ENCODE measurements at regions not wholly inside any gene's neighbourhood (a gene's known extent, or its start where the extent isn't known, plus 50 kb on each side); places are given as distances from the start of the nearest gene placed in this dataset.
"Not testable (repeated sequence)": the region's sequence is repeated elsewhere in the genome, so short reads cannot be mapped to it uniquely, and the experiment has no call there.

DNA sequence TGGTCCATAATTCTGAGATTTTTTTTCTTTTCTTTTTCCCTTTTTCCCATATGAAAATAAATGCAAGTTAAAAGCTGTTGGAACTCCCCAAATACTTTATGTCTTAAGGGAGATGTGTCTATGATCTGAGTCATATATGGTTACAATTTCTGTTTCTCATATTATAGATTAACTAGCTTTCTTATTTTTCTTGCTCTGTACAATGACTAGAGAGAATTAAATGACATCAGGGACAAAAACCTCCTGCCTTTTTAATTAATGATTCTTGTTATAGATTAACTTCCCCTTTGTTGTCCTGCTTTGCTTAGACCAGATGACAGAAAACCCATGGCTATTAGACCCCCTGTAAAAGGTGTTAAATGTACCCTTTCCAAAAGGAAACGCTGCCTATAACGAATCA is 643.9 kb upstream of the NXPH2 start:
- ATAC-seq (ENCODE audit: insufficient read depth, low FRiP score), result no peak
- WGBS, 2 donors, result 72 to 85% methylated on average over 2 of the region's 2 CpGs

GRCh38 chr2:139411236-139411635 is 631.0 kb upstream of the NXPH2 start:
- 41 to 75% methylated on average over 8 of the region's 8 CpGs for WGBS, 2 donors

More for the DNA sequence above, 643.9 kb upstream of the NXPH2 start:
- TF ChIP-seq, protein P1, sequence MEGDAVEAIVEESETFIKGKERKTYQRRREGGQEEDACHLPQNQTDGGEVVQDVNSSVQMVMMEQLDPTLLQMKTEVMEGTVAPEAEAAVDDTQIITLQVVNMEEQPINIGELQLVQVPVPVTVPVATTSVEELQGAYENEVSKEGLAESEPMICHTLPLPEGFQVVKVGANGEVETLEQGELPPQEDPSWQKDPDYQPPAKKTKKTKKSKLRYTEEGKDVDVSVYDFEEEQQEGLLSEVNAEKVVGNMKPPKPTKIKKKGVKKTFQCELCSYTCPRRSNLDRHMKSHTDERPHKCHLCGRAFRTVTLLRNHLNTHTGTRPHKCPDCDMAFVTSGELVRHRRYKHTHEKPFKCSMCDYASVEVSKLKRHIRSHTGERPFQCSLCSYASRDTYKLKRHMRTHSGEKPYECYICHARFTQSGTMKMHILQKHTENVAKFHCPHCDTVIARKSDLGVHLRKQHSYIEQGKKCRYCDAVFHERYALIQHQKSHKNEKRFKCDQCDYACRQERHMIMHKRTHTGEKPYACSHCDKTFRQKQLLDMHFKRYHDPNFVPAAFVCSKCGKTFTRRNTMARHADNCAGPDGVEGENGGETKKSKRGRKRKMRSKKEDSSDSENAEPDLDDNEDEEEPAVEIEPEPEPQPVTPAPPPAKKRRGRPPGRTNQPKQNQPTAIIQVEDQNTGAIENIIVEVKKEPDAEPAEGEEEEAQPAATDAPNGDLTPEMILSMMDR (IDR thresholded peaks at IDR 0.05; ENCODE audit: control extremely low read depth, extremely low read depth), result no peak
- Histone ChIP-seq H3K27ac (ENCODE audit: low read depth in 1 of 2, low read length in 1 of 2) (no peak overlapping the region), H3K27me3 (ENCODE audit: control insufficient read depth in 3 of 3, insufficient read depth in 3 of 3, low read length in 2 of 3) (no peaks in the 10 kb centered on the region), H3K36me3 (ENCODE audit: control insufficient read depth in 4 of 4, insufficient read depth in 4 of 4, low read length in 4 of 4) (no peaks in the 10 kb centered on the region), H3K4me1 (ENCODE audit: control insufficient read depth in 5 of 5, insufficient read depth in 5 of 5, low read length in 5 of 5) (no peaks in the 10 kb centered on the region), H3K4me3 (no peak overlapping the region), H3K9ac (ENCODE audit: insufficient read depth in 1 of 2, low read length in 2 of 2) (no peak overlapping the region), H3K9me3 (ENCODE audit: control insufficient read depth in 4 of 4, insufficient read depth in 3 of 4, low read length in 3 of 4) (peaks cover 0 to 2% (median 0%) of the 10 kb centered on the region in 4 donors)
- DNase-seq, result no peak

GRCh38 chr2:139410833-139411174 is 630.6 kb upstream of the NXPH2 start:
- H3K9ac ChIP-seq (ENCODE audit: insufficient read depth in 1 of 2, low read length in 2 of 2); DNase-seq; H3K4me3 ChIP-seq; H3K4me1 ChIP-seq (ENCODE audit: control insufficient read depth in 5 of 5, insufficient read depth in 5 of 5, low read length in 5 of 5); ATAC-seq (ENCODE audit: insufficient read depth, low FRiP score); H3K27ac ChIP-seq (ENCODE audit: low read depth in 1 of 2, low read length in 1 of 2); H3K27me3 ChIP-seq (ENCODE audit: control insufficient read depth in 3 of 3, insufficient read depth in 3 of 3, low read length in 2 of 3); H3K36me3 ChIP-seq (ENCODE audit: control insufficient read depth in 4 of 4, insufficient read depth in 4 of 4, low read length in 4 of 4); H3K9me3 ChIP-seq (ENCODE audit: control insufficient read depth in 4 of 4, insufficient read depth in 3 of 4, low read length in 3 of 4): not testable (repeated sequence)
- WGBS, 2 donors, result 67 to 80% methylated on average over 15 of the region's 15 CpGs

More at GRCh38 chr2:139411236-139411635, 631.0 kb upstream of the NXPH2 start:
- no peaks in the 10 kb centered on the region for H3K36me3 ChIP-seq (ENCODE audit: control insufficient read depth in 4 of 4, insufficient read depth in 4 of 4, low read length in 4 of 4)
- H3K4me1 ChIP-seq (ENCODE audit: control insufficient read depth in 5 of 5, insufficient read depth in 5 of 5, low read length in 5 of 5), result no peaks in the 10 kb centered on the region
- no peak overlapping the region for H3K27ac ChIP-seq (ENCODE audit: low read depth in 1 of 2, low read length in 1 of 2)
- no peak for DNase-seq
- H3K27me3 ChIP-seq (ENCODE audit: control insufficient read depth in 3 of 3, insufficient read depth in 3 of 3, low read length in 2 of 3), result no peaks in the 10 kb centered on the region
- H3K4me3 ChIP-seq, result no peak overlapping the region
- no peak for ATAC-seq (ENCODE audit: insufficient read depth, low FRiP score)
- TF ChIP-seq, protein P1 (IDR thresholded peaks at IDR 0.05; ENCODE audit: control extremely low read depth, extremely low read depth), result no peak
- no peaks in the 10 kb centered on the region for H3K9me3 ChIP-seq (ENCODE audit: control insufficient read depth in 4 of 4, insufficient read depth in 3 of 4, low read length in 3 of 4)
- H3K9ac ChIP-seq (ENCODE audit: insufficient read depth in 1 of 2, low read length in 2 of 2), result no peak overlapping the region

GRCh38 chr2:139410147-139410832 is 630.1 kb upstream of the NXPH2 start:
- not testable (repeated sequence) for H3K9ac ChIP-seq (ENCODE audit: insufficient read depth in 1 of 2, low read length in 2 of 2); H3K4me3 ChIP-seq; H3K9me3 ChIP-seq (ENCODE audit: control insufficient read depth in 4 of 4, insufficient read depth in 3 of 4, low read length in 3 of 4); H3K4me1 ChIP-seq (ENCODE audit: control insufficient read depth in 5 of 5, insufficient read depth in 5 of 5, low read length in 5 of 5); H3K27ac ChIP-seq (ENCODE audit: low read depth in 1 of 2, low read length in 1 of 2); DNase-seq; ATAC-seq (ENCODE audit: insufficient read depth, low FRiP score); H3K36me3 ChIP-seq (ENCODE audit: control insufficient read depth in 4 of 4, insufficient read depth in 4 of 4, low read length in 4 of 4); H3K27me3 ChIP-seq (ENCODE audit: control insufficient read depth in 3 of 3, insufficient read depth in 3 of 3, low read length in 2 of 3)
- WGBS, 2 donors, result 94 to 96% methylated on average over 33 to 45 of the region's 45 CpGs

All from lung (tissue), 11 donors.